H1 (cell line): ENCODE measurements at regions not wholly inside any gene's neighbourhood (a gene's known extent, or its start where the extent isn't known, plus 50 kb on each side); places are given as distances from the start of the nearest gene placed in this dataset.

ENCODE experiments used
- ATF3 ChIP-seq: IDR thresholded peaks from 2 replicates; pipeline ENCODE4 v1.6.1; 2011; ENCODE audit warnings: low read depth, mild to moderate bottlenecking, low read length; ENCODE audit not compliant: insufficient read depth
- RXRA ChIP-seq: IDR thresholded peaks from 2 replicates; pipeline ENCODE4 v1.6.1; 2011; ENCODE audit warnings: low read depth, mild to moderate bottlenecking, low read length, moderate library complexity; ENCODE audit not compliant: insufficient read depth

- TF ChIP-seq ATF3 (no peak), RXRA (no peak)
These were observed 55.9 kb upstream of the PIP4K2A start (continued) for GRCh38 chr10:22770270-22770669.
